ENCODE measurements at regions not wholly inside any gene's neighbourhood (a gene's known extent, or its start where the extent isn't known, plus 50 kb on each side); places are given as distances from the start of the nearest gene placed in this dataset.

GRCh38 chr2:14235667-14236066 lies 396.9 kb upstream of the LRATD1 start:
- TF ChIP-seq MXI1 (IDR thresholded peaks at IDR 0.05; ENCODE audit: low read depth, low read length), result no peak
- TF ChIP-seq SIN3A (IDR thresholded peaks at IDR 0.05; ENCODE audit: low read depth, low read length), result no peak
- no peak for TF ChIP-seq CTCF (IDR thresholded peaks at IDR 0.05 in 2 of 3, conservative IDR thresholded peaks at IDR 0.05 in 1 of 3; ENCODE audit: control insufficient read depth in 2 of 3, extremely low read depth in 1 of 3, insufficient read depth in 1 of 3, low read depth in 3 of 3, low read length in 3 of 3)
- TF ChIP-seq POLR2AphosphoS5 (IDR thresholded peaks at IDR 0.05; ENCODE audit: low read length), result no peak
- TF ChIP-seq EGR1 (IDR thresholded peaks at IDR 0.05; ENCODE audit: borderline replicate concordance in 1 of 2, low read depth in 2 of 2, low read length in 2 of 2), result no peak
